T-helper 2 cell treated with Interferon-gamma antibody and Interleukin-4, amounts not matched to agents 5 μg/mL and 100 μg/mL, for 36 hours (primary cell): ENCODE measurements at regions not wholly inside any gene's neighbourhood (a gene's known extent, or its start where the extent isn't known, plus 50 kb on each side); places are given as distances from the start of the nearest gene placed in this dataset.

Source experiments
- DNase-seq: peaks from one replicate; pipeline ENCODE4 v3.0.0; 2021; ENCODE audit warnings: low spot score
- H3K27ac Mint-ChIP-seq: one replicate; pipeline ENCODE4 v1.8.0; 2021; ENCODE audit warnings: mild to moderate bottlenecking, mixed read lengths
- H3K27me3 Mint-ChIP-seq: one replicate; pipeline ENCODE4 v1.8.0; 2021; ENCODE audit warnings: low read depth, mixed read lengths
- H3K36me3 Mint-ChIP-seq: one replicate; pipeline ENCODE4 v1.8.0; 2021; ENCODE audit warnings: low read depth, mixed read lengths
- H3K4me1 Mint-ChIP-seq: one replicate; pipeline ENCODE4 v1.8.0; 2021; ENCODE audit warnings: low read depth, mixed read lengths
- H3K4me3 Mint-ChIP-seq: one replicate; pipeline ENCODE4 v1.8.0; 2022; ENCODE audit warnings: mild to moderate bottlenecking, moderate library complexity, mixed read lengths
- H3K9me3 Mint-ChIP-seq: one replicate; pipeline ENCODE4 v1.8.0; 2021; ENCODE audit warnings: mixed read lengths

- Mint-ChIP-seq H3K27ac (no peak overlapping the region), H3K4me3 (no peak overlapping the region), H3K36me3 (no peaks in the 10 kb centered on the region), H3K9me3 (no peaks in the 10 kb centered on the region), H3K4me1 (no peaks in the 10 kb centered on the region), H3K27me3 (peaks cover 3% of the 10 kb centered on the region)
- no peak for DNase-seq
Measured at GRCh38 chr1:209048941-209049669, 534.4 kb upstream of the CAMK1G start.

DNA sequence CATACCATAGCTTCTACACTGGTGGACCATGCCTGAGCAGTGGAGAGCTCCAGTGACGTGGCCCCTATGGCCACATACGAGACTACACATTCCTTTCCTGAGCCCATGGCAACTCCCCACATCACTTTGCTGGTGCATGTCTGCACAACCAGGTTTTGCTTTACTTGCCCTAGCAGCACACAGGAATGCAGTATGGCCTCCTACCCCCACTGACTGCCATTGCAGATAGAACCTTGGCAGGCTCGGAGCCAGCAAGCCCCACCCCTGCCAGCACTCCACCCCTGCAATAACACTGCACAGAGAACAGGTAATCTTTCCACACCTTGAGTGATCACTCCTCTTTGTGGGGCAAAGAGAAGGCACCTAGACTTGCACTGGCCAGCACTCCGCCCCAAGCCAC lies 531.9 kb upstream of the CAMK1G start:
- Mint-ChIP-seq H3K4me3 (no peak overlapping the region), H3K36me3 (no peaks in the 10 kb centered on the region), H3K27ac (no peak overlapping the region), H3K9me3 (no peaks in the 10 kb centered on the region), H3K27me3 (peaks cover 3% of the 10 kb centered on the region), H3K4me1 (no peaks in the 10 kb centered on the region)
- no peak for DNase-seq

DNA sequence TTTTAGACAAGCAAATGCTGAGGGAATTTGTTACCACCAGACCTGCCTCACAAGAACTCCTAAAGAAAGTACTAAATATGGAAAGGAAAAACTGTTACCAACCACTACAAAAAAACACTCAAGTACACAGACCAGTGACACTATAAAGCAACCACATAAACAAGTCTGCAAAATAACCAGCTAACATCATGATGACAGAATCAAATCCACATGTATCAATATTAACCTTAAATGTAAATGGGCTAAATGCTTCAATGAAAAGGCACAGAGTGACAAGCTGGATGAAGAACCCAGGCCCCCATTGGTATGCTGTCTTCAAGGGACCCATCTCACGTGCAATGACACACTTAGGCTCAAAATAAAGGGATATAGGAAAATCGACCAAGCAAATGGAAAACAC lies 529.9 kb upstream of the CAMK1G start:
- H3K4me1 Mint-ChIP-seq, result no peaks in the 10 kb centered on the region
- no peak for DNase-seq
- no peaks in the 10 kb centered on the region for H3K27me3 Mint-ChIP-seq
- no peaks in the 10 kb centered on the region for H3K36me3 Mint-ChIP-seq
- H3K4me3 Mint-ChIP-seq, result no peak overlapping the region
- no peak overlapping the region for H3K27ac Mint-ChIP-seq
- H3K9me3 Mint-ChIP-seq, result no peaks in the 10 kb centered on the region

DNA sequence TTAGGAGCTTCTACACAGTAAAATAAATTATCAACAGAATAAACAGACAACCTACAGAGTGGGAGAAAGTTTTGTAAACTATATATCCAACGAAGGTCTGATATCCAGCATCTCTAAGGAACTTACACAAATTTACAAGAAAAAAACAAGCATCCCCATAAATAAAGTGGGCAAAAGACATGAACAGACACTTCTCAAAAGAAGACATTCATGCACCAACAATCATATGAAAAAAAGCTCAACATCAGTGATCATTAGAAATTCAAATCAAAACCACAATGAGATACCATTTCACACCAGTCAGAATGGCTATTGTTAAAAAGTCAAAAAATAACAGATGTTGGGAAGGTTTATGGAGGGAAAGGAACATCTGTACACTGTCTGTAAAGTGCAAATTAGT lies 526.4 kb upstream of the CAMK1G start:
- Mint-ChIP-seq H3K27me3 (no peaks in the 10 kb centered on the region), H3K4me1 (no peaks in the 10 kb centered on the region), H3K9me3 (no peaks in the 10 kb centered on the region), H3K36me3 (no peaks in the 10 kb centered on the region), H3K4me3 (no peak overlapping the region), H3K27ac (no peak overlapping the region)
- no peak for DNase-seq

GRCh38 chr1:209057901-209058300 lies 525.6 kb upstream of the CAMK1G start:
- no peaks in the 10 kb centered on the region for H3K4me1 Mint-ChIP-seq
- H3K4me3 Mint-ChIP-seq, result no peak overlapping the region

DNA sequence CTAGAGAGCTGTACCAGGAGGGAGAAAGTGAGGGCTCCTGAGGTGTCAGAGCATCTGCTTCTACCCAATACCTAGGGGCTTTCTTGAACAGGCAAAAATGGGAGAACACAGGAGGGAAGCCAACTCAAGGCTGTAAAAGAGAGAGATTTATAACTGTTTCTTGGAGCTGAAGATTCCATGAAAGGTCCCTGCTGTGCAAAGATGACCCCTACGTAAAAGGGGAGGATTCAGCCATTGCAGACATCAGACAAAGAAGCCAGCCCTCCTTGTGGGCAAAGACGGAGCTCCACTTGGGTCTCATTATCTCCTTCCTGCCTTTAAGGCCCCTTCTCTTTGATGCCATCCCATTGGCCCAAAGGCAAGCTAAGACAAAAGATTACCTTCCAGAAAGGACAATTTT lies 524.1 kb upstream of the CAMK1G start:
- Mint-ChIP-seq H3K4me3 (no peak overlapping the region), H3K27ac (no peak overlapping the region), H3K4me1 (no peaks in the 10 kb centered on the region), H3K9me3 (no peaks in the 10 kb centered on the region), H3K36me3 (no peaks in the 10 kb centered on the region), H3K27me3 (no peaks in the 10 kb centered on the region)
- DNase-seq, result no peak

More at GRCh38 chr1:209057901-209058300, 525.6 kb upstream of the CAMK1G start:
- H3K9me3 Mint-ChIP-seq, result no peaks in the 10 kb centered on the region
- H3K27ac Mint-ChIP-seq, result no peak overlapping the region
- H3K36me3 Mint-ChIP-seq, result no peaks in the 10 kb centered on the region
- DNase-seq, result no peak
- no peaks in the 10 kb centered on the region for H3K27me3 Mint-ChIP-seq

DNA sequence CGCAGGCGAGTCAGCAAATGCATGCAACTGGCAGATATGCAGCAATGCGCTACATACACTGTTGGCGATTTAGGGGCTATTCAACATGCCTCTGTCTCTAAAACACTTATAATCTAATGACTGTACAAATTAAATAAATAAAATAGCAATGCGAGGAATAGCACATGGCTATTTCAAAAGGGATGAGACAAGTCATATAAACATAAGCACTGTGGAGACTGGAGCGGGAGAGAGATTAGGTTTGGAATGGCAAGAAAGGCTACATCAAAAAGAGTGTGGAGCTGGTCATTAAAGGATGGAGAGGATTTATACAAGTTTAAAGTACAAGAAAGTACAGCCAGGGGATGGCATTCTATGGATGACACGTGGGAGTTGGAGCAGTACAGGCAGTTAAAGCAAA lies 523.5 kb upstream of the CAMK1G start:
- H3K9me3 Mint-ChIP-seq, result no peaks in the 10 kb centered on the region
- H3K27ac Mint-ChIP-seq, result no peak overlapping the region
- DNase-seq, result no peak
- H3K36me3 Mint-ChIP-seq, result no peaks in the 10 kb centered on the region
- no peaks in the 10 kb centered on the region for H3K4me1 Mint-ChIP-seq
- no peak overlapping the region for H3K4me3 Mint-ChIP-seq
- no peaks in the 10 kb centered on the region for H3K27me3 Mint-ChIP-seq

- DNase-seq, result no peak
- no peaks in the 10 kb centered on the region for H3K9me3 Mint-ChIP-seq
- H3K27me3 Mint-ChIP-seq, result no peaks in the 10 kb centered on the region
- no peaks in the 10 kb centered on the region for H3K4me1 Mint-ChIP-seq
- no peaks in the 10 kb centered on the region for H3K36me3 Mint-ChIP-seq
- no peak overlapping the region for H3K27ac Mint-ChIP-seq
- H3K4me3 Mint-ChIP-seq, result no peak overlapping the region
Measured at GRCh38 chr1:209062081-209062620, 521.4 kb upstream of the CAMK1G start.

DNA sequence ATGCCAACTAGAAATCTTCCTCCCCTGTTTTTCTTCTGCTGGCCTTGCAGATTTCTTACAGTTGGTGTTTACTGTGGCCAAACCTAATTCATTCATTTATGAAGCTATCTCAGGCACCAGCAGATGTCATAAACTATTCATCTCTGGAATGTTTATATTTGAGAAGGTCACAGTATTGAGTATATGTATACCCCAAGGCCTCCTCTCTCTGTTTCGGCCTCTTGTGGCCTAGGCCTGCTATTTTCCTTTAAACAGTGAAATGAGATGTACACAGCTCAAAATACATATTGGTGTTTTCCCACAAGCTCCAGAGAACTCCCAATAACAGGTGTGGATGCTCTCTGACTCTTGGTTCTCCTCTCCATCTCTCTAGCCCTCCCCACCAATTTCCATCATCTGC lies 520.7 kb upstream of the CAMK1G start:
- no peaks in the 10 kb centered on the region for H3K9me3 Mint-ChIP-seq
- DNase-seq, result no peak
- no peak overlapping the region for H3K27ac Mint-ChIP-seq
- no peak overlapping the region for H3K4me3 Mint-ChIP-seq
- H3K4me1 Mint-ChIP-seq, result no peaks in the 10 kb centered on the region
- H3K36me3 Mint-ChIP-seq, result no peaks in the 10 kb centered on the region
- H3K27me3 Mint-ChIP-seq, result no peaks in the 10 kb centered on the region

- Mint-ChIP-seq H3K4me1 (no peaks in the 10 kb centered on the region), H3K4me3 (no peak overlapping the region), H3K27me3 (no peaks in the 10 kb centered on the region), H3K36me3 (no peaks in the 10 kb centered on the region), H3K9me3 (no peaks in the 10 kb centered on the region), H3K27ac (no peak overlapping the region)
- DNase-seq, result no peak
Measured at GRCh38 chr1:209063767-209064659, 519.5 kb upstream of the CAMK1G start.

DNA sequence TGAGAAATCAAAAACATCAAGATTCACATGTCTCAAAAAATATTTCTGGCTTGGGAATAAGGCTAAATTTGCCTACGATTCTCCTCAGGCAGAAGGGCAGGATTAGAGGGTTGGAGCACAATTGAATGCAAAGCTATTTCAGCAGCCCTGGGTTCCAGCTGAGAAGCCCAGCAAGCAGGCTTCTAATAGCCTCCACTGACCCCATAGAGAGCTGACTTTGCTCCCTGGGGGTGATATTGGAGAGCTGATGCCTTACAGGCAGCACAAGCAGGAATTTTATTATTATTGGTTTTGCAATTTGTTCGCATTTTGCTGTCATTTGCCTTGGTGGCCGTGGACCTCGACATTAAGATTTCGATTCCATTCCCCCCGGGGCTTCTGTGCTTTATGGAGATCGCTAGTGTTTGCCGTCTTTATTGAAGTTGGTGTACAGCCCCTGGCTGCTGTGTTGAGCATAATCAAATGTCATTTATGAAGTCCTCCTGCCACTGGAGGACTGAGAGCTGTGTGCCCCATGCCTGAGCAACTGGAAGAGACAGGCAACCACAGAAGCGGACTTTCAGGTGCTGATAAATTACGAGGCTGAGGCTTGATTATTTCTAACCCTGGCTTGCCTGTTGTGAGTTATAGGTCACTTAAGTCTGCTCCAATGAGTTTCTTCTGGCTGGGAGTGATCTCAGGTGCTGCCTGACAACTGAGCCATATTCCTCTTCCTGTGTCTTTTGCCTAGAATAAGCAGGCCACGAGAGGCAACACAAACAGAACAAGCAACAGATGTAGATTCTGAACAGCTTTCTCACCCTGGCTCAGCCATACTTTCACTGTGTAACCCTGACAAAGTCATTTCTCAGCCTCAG lies 518.4 kb upstream of the CAMK1G start:
- no peaks in the 10 kb centered on the region for H3K9me3 Mint-ChIP-seq
- no peaks in the 10 kb centered on the region for H3K27me3 Mint-ChIP-seq
- no peaks in the 10 kb centered on the region for H3K36me3 Mint-ChIP-seq
- H3K4me1 Mint-ChIP-seq, result no peaks in the 10 kb centered on the region
- no peak overlapping the region for H3K4me3 Mint-ChIP-seq
- H3K27ac Mint-ChIP-seq, result no peak overlapping the region
- DNase-seq, result no peak

GRCh38 chr1:209072481-209072880 lies 511.0 kb upstream of the CAMK1G start:
- no peaks in the 10 kb centered on the region for H3K27me3 Mint-ChIP-seq
- H3K4me1 Mint-ChIP-seq, result no peaks in the 10 kb centered on the region
- H3K36me3 Mint-ChIP-seq, result no peaks in the 10 kb centered on the region
- DNase-seq, result no peak
- H3K4me3 Mint-ChIP-seq, result no peak overlapping the region
- no peak overlapping the region for H3K27ac Mint-ChIP-seq
- no peaks in the 10 kb centered on the region for H3K9me3 Mint-ChIP-seq

DNA sequence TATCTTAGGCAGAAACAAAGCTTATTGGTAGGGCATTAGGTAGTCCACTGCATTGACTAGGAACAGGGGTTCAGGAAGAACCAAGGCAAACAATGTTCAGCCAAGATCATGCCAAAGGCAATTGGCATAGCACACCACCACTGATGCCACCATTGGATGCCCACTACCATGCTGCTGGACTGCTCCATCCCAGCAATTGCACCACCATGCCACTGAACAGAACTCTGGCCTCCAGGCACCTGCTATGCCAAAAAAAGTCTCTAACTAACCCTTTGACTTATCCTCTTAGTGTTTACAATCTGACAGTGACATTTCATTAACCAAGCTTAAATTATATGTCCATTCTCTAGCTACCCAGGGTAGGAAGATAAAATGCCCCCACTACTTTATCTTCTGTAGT lies 509.6 kb upstream of the CAMK1G start:
- no peak for DNase-seq

More for the DNA sequence above, 509.6 kb upstream of the CAMK1G start:
- Mint-ChIP-seq H3K9me3 (no peaks in the 10 kb centered on the region), H3K4me3 (no peak overlapping the region), H3K36me3 (no peaks in the 10 kb centered on the region), H3K4me1 (no peaks in the 10 kb centered on the region), H3K27ac (no peak overlapping the region), H3K27me3 (no peaks in the 10 kb centered on the region)
